ENCODE measurements at regions not wholly inside any gene's neighbourhood (a gene's known extent, or its start where the extent isn't known, plus 50 kb on each side); places are given as distances from the start of the nearest gene placed in this dataset.

GRCh38 chr5:88540471-88541115 is 271.9 kb upstream of the TMEM161B start:
- no peak for DNase-seq

GRCh38 chr5:88539693-88540365 is 271.2 kb upstream of the TMEM161B start:
- no peak for DNase-seq

GRCh38 chr5:88539026-88539425 is 270.4 kb upstream of the TMEM161B start:
- DNase-seq, result no peak

- DNase-seq, result no peak
Observed at GRCh38 chr5:88536146-88536545, 267.5 kb upstream of the TMEM161B start.

- DNase-seq, result no peak
Observed at GRCh38 chr5:88524941-88525340, 256.3 kb upstream of the TMEM161B start.

- no peak for DNase-seq
Observed at GRCh38 chr5:88519066-88519465, 250.4 kb upstream of the TMEM161B start.

- DNase-seq, result no peak
Observed at GRCh38 chr5:88518131-88519016, 249.7 kb upstream of the TMEM161B start.

GRCh38 chr5:88515881-88516819 is 247.5 kb upstream of the TMEM161B start:
- DNase-seq, result no peak

- no peak for DNase-seq
Observed at GRCh38 chr5:88515068-88515467, 246.4 kb upstream of the TMEM161B start.

- DNase-seq, result peak; percentile 68 to 79
Observed at GRCh38 chr5:88509403-88509802, 240.8 kb upstream of the TMEM161B start.

GRCh38 chr5:88507261-88507660 is 238.6 kb upstream of the TMEM161B start:
- DNase-seq, result no peak

- no peak for DNase-seq
Observed at GRCh38 chr5:88503406-88503805, 234.8 kb upstream of the TMEM161B start.

GRCh38 chr5:88503041-88503345 is 234.3 kb upstream of the TMEM161B start:
- no peak for DNase-seq

GRCh38 chr5:88502179-88503040 is 233.8 kb upstream of the TMEM161B start:
- DNase-seq, result no peak

GRCh38 chr5:88495810-88496209 is 227.2 kb upstream of the TMEM161B start:
- DNase-seq, result no peak

- DNase-seq, result no peak
Observed at GRCh38 chr5:88490874-88491273, 222.2 kb upstream of the TMEM161B start.

GRCh38 chr5:88489364-88489763 is 220.7 kb upstream of the TMEM161B start:
- no peak for DNase-seq

- DNase-seq, result no peak
Observed at GRCh38 chr5:88488561-88488960, 219.9 kb upstream of the TMEM161B start.

- DNase-seq, result no peak
Observed at GRCh38 chr5:88488130-88488529, 219.5 kb upstream of the TMEM161B start.

GRCh38 chr5:88487066-88487465 is 218.4 kb upstream of the TMEM161B start:
- DNase-seq, result no peak

- DNase-seq, result no peak
Observed at GRCh38 chr5:88486431-88486830, 217.8 kb upstream of the TMEM161B start.

- no peak for DNase-seq
Observed at GRCh38 chr5:88485531-88485930, 216.9 kb upstream of the TMEM161B start.

All from NCI-H524 (cell line).